ENCODE measurements at regions not wholly inside any gene's neighbourhood (a gene's known extent, or its start where the extent isn't known, plus 50 kb on each side); places are given as distances from the start of the nearest gene placed in this dataset.

DNA sequence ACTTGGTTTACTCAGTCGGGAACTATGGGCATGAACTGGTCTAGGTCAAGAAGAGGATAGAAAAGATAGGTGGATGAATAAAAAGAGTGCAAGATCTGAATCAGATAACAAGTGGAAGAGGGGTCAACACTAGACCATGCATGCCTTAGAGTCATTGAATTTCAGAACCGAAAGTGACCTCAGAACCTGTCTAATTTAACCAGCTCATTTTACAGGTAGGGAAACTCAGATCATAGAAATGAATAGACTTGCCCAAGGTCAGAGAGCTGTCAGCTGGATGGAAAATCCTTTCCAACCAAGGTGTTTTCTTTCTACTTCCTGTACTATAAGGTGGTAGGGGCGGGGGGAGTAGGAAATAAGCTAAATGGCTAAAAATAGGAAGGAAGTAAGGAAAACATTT, 121.4 kb upstream of the ADGRF1 start (continued):
- TF ChIP-seq, protein P1, sequence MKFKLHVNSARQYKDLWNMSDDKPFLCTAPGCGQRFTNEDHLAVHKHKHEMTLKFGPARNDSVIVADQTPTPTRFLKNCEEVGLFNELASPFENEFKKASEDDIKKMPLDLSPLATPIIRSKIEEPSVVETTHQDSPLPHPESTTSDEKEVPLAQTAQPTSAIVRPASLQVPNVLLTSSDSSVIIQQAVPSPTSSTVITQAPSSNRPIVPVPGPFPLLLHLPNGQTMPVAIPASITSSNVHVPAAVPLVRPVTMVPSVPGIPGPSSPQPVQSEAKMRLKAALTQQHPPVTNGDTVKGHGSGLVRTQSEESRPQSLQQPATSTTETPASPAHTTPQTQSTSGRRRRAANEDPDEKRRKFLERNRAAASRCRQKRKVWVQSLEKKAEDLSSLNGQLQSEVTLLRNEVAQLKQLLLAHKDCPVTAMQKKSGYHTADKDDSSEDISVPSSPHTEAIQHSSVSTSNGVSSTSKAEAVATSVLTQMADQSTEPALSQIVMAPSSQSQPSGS (IDR thresholded peaks at IDR 0.05; ENCODE audit: low read length), result no peak
